HG03045 (cell line): ENCODE measurements at regions not wholly inside any gene's neighbourhood (a gene's known extent, or its start where the extent isn't known, plus 50 kb on each side); places are given as distances from the start of the nearest gene placed in this dataset.
A peak's percentile ranks its signal among the peaks of the same experiment; 100 is the strongest.
"Not testable (repeated sequence)": the region's sequence is repeated elsewhere in the genome, so short reads cannot be mapped to it uniquely, and the experiment has no call there.

Experiments
- ATAC-seq: cut with Tn5 transposase; IDR thresholded peaks from one replicate; pipeline ENCODE4 v1.9.1; 2021; ENCODE audit warnings: mild to moderate bottlenecking, moderate library complexity; ENCODE audit not compliant: unreplicated experiment

DNA sequence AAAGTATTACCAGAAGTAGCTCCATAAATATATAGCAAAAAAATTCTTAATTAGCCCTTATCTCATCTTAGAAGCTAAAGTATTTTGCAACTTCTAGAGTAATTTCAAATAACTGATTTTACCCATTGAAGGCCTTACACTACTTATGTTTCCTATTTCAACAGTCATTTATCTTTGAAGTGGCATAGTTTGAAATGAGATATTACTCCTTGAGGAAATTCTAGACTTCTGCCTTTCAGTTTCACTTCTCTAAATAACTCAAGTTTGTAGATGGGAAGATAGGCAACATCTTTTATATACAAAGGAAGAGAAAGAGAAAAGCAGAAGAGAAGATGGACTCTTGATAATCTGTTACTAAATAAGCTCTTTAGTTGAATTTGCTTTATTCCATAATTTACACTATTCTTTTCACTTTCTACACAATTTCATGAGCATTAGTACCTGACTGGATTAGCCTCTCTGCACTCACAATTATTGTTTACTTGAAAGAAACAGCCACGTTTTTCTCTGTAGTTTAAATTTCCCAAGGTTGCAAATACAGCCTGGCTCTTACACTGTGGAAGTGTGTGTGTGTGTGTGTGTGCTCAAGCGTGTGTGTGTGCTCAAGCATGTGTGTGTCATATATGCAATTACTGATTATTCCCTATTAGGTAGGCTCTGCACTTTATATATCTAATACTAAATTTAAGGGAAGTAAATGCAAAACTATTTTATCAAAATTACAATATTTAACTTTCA is 60.6 kb upstream of the EMB start:
- ATAC-seq = peak; percentile 86

DNA sequence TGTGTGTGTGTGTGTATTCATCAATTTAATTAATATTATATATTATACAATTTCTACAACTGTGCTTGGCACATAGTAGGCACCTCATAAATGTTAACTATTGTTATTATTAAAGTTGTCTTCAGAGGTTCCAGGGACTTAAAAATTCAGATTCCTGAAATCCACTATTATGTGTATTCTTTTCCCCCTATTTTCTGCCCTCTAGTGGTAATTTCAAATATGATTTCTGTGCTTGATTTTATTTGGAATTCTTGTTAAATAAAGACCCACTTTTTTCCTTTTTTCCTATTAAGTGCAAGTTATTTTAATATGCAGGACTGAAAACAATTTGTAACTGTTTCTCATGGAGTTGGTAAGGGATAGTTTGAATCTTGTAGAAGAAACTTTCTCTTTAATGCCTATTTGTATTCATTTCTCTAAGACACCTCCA is 72.0 kb upstream of the EMB start:
- not testable (repeated sequence) for ATAC-seq

DNA sequence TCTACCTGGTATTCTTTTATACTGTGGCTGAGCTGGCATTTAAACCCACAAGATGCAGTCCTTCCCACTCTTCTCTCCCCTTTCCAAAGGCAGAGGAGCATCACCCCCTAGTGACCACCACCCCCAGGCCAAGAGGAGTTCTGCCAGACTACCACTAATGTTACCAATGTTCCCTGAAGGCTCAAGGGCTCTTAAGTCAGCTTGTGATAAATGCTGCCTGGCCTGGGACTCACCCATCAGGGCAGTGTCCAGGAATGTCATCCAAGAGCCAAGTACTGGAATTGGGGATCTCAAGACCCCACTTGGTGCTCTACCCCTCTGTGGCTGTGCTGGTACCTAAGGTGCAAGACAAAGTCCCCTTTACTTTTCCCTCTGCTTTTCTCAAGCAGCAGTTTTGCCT is 80.0 kb upstream of the EMB start:
- not testable (repeated sequence) for ATAC-seq

DNA sequence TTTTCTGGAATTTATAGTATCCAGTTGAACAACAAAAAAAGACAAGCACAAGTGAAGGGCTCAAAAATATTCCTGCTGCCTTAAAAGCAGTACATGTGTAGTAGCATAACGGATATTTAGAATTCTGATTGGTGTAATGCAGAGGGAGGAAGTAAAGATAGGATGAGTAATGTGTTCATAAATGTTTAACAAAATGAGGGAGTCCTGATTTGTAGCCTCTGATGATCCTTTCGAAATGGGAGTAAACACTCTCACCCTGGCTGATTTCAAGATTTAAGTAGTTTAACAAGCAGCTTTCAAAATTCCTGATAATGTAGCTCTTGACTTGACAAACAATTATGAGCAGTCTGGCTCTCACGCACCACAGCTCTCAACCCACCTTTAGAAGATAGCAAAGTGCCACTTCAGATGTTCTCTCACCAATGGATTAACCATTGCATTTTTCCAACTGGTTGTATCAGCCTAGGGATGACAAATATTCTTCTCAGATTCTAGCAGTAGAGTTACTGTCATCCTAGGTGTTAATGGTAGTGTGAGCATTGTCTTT is 86.5 kb upstream of the EMB start:
- not testable (repeated sequence) for ATAC-seq

DNA sequence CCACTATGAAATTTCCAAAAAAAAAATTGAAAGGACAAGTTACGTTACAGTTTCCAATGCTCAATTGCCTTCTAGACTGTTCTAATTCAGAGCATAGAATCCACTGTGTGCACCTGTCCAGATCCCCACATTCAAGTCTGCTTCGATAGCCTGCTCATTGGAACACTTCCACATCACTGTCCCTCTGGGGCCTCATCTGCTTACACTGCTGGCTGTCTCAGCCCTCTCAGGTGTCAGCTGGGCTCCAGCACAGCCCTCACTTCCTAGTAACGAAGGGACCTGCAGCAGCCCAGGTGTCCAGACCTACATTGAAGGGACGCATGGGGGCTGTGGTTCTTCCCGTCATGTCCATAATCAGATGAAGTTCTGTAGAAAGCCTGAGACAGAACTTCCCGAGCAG is 94.3 kb upstream of the EMB start:
- no peak for ATAC-seq

DNA sequence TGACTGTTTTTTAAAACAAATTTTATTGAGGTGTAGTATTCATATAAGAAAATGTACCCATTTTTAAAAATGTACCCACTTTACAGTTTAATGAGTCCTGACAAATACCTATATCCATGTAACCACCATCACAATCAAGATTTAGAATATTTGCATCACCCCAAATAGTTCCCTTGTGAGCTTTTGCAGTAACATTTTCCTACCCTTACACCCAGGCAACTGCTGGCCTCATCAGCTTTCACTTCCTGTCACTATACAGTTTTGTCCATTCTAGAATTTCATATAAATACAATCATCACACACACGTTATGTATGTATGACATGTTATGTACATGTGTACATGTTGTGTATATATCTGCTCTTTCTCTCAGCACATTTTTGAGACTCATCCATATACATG is 96.4 kb upstream of the EMB start:
- not testable (repeated sequence) for ATAC-seq

DNA sequence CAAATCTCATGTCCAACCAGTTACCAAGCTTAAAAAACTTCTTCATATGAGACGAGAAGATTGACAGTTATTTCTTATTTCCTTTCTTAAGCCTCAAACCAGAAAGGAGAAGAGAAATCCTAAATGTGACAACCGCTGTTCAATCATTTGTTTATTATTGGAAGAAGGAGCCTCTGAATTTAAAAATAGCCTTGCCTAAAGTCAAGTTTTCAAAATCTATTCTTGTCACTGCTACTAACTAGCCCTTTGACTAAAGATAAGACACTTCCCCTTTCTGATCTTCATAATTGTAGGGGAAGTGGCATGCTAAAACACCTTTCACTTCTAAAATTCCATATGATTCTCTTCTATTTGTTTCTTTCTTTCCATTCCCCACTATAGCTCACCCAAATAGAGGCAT is 106.2 kb upstream of the EMB start:
- peak; percentile 50 for ATAC-seq

DNA sequence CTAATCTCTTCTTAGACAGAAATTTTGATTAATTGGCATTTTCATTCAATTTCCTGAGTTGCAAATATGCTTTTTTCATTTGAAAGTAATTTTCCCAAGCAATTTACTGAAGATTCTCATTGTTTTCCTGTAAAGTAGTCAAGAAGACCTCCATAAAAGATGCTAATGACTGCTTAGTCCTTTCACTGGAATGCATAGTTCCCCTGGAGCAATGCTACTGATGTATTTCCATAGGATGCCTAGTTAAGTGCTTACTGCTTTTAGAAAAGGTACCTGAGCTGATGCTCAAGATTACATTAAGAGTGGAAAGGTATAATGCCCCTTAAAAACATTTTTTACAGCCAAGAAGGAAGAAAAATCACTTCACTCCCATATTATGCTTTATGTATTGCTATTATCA is 109.2 kb upstream of the EMB start:
- no peak for ATAC-seq

DNA sequence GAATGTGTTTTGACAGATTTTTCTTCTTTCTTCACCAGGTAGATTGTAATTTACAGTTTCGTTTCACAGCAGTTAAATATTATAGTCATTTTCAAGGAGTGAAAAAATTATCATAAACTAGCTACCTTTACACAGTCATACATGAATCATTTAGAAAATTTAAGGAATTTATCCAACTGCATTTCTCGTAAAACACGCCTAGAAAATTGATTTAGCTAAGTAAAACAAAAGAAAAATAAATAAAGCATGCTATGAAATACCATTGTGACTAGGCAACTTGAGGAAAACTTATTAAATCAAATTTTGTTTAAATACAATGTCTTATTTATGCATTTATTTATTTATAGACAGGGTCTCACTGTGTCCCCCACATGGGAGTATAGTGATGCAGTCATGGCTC is 109.9 kb upstream of the EMB start:
- no peak for ATAC-seq

DNA sequence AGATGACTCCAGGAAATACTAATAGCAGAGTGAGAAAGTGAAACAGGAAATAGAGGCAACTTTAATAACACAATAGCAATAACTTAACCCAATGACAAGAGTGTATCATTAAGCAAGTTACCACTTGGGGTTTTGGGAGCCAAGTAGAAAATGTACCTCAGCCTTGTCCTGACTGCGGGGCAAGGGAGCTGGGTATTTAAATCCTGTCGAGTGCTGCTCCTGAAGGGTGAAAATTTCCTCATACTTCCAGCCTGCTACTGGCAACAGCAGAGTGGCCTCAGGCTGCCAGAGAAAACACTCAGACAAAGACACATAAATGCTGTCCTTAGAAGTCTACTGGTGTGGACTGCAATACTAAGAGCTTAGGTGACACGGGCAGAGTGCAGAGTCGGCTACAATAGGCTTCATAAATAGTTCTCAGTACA is 112.5 kb upstream of the EMB start:
- ATAC-seq = no peak

DNA sequence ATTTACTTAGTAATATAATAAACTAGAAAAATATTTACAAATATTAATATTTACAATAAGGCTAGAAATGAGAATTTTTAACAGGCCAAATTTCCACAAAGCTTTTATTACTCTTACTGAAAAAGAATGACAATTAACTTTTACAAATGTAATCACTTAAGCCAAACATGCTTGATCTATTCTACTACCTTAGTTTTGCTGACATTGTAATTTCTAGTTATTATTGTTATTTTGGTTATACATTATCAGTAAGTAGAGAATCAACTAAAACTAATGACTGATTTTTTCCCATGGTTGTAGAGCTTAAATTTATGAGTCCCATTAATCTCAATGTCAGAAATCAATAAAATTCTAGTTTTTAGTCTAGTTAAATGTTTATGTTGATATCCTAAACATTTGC is 107.8 kb upstream of the PARP8 start:
- not testable (repeated sequence) for ATAC-seq

DNA sequence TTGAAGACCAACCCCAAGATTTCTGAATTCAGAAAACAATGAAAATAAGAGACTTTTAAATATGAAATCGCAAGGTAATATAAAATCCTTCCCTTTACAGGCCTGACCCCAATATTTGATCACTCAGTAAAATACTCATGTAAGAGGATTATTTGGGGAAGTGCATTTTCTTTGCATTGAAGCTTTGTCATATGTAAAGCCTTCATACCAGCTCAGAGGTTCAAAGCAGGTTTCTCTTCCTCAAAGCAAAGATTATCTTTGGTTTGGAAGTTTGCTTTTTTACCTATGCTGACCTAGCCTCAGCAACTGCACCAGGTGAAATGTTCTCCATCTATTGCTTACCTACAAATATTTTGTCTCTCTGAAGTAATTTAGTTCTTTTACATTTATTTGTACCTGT is 106.5 kb upstream of the PARP8 start:
- ATAC-seq = no peak

DNA sequence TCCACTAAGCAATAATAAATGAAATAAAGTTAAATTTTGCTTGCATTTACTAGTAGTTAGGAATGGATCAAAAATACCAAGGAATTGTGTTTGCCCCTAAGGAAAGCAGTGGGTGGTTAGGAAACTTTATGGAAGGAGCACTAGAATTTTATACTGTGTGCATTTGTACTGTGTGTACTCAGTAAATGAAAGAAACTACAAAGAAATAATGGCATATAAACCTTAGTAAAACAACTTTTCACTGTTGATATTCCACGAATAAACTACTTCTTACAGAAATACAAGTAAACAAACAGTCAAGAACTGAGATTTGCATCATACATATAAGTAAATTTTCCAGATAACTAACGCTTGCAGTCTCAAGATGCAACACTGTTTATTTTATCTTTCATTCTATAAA is 103.7 kb upstream of the PARP8 start:
- no peak for ATAC-seq

DNA sequence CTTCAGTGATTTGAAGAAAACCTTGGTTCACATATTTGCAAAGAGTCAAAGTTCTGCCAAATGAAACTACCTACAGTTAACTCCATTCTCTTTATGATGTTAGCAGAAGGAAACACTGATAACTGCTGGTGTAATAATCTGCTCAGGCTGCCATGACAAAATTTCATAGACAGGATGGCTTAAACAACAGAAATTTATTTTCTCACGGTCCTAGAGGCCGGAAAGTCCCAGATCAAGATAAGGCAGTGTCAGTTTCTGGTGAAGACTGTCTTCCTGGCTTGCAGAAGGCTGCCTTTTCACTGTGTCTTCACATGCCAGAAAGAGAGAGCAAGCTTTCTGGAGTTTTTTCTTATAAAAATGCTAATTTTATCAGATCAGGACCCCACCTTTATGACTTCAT is 102.4 kb upstream of the PARP8 start:
- peak; percentile 83 for ATAC-seq

DNA sequence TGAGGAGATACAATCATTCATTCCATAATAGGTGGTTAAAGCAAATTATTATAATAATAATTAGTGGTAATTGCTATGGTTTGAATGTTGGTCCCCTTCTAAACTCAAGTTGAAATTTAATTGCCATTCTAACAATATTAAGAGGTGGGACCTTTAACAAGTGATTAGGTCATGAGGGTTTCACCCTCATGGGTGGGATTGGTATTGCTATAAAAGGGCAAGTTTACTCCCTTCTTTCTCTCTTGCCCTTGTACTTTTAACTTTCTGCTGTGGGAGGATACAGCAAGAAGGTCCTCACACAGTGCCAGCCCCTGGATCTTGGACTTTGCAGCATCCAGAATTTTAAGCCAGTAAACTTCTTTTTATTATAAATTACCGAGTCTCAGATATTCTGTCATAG is 101.9 kb upstream of the PARP8 start:
- no peak for ATAC-seq

DNA sequence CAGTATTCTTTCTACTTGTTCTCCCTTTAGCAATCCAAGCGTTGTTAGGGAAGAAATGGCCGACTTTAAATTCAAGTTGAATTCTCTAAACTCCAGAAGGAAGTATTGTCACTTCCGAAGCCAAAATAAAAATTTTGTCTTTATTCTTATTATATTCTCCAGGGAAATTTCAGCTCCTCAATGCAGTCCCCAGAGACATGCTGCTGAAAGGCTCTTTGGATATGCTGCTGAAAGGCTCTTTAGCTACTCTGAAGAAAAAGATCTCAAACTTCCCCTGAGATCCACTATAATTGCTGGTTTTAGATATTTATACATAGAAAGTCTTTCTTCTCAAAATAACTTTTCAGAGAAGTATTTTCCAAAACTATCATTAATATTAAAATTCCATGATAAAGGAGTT is 92.3 kb upstream of the PARP8 start:
- ATAC-seq = no peak

DNA sequence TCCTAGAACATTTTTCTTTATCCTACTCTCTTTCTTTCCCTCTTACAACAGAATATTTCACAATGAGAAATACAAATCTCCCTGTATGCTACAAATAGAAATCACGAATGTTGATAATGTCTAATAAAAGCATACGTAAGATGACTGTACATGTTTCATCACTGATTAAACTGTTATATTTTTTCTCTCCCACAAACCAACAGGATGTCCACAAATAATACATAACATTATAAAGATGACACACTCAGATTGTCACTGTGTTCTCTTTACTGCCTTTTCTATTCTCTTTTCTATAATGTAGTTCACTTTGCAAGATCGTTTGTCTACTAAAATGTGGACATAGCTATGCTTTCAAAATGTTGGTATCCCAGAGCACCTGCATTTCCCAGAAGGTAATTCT is 90.7 kb upstream of the PARP8 start:
- no peak for ATAC-seq

DNA sequence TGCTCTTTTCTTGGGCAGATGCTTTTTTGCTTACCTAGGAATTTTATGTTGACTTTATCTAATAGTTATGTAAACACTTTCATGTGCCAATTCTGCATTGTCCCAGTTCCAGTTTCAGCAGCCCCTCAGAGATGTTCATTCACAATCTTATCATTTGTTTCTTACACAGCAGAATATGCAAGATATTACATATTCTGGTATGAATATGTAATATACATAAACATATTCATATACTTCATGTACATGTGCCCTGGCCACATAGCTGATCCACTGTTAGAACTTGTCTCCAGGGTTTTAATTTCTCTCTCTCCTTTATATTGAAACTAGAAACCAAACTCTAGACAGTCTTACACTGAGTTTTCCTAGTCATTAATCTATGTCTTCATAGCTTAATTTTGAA is 90.2 kb upstream of the PARP8 start:
- ATAC-seq = no peak

DNA sequence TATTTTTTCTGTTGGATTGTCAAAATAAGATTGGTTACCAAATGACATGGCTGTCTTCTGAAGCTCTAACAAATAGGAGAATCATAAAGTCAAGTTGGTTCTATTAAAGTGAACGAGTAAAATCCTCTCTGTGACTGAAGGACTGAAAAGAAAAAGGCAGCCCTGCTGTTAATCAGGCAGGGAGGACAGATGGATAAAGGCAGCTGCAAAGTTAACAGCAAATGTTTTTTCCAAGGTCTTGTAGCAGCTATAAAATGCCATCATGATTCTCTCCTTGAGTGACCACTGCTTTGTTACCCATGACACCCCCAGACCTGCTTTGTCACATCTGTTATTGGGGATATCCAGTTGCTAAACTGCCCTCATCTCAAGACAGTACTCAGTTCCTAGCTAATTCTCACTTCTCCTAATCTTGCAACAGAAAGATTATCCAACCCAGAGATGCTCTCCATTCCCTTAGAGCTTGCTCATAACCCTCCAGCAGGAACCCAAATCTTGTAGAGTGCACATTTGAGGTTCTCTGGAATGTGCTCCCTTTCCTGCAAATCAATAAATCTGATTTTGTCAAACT is 89.7 kb upstream of the PARP8 start:
- ATAC-seq = no peak

DNA sequence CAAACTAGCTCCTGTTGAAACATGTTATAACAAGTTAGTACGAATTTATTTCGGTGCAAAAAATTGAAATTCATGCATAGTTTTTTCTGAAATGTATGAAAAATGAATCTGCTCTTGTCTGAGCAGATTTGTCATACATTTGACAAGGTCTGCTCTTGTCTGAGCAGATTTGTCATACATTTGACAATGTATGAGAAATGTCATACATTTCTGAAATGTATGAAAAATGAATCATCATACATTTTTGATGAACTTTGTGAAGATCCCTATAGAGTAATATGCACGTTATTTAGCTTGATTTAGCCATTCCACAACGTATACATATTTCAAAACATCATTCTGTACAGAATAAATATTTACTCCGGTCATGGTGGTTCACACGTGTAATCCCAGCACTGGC is 85.9 kb upstream of the PARP8 start:
- ATAC-seq = no peak

DNA sequence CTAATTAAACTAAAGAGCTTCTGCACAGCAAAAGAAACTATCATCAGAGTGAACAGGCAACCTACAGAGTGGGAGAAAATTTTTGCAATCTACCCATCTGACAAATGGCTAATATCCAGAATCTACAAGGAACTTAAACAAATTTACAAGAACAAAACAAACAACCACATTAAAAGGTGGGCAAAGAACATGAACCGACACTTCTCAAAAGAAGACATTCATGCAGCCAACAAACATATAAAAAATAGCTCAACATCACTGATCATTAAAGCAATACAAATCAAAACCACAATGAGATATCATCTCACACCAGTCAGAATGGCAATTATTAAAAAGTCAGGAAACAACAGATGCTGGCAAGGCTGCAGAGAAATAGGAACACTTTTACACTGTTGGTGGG is 84.6 kb upstream of the PARP8 start:
- not testable (repeated sequence) for ATAC-seq

DNA sequence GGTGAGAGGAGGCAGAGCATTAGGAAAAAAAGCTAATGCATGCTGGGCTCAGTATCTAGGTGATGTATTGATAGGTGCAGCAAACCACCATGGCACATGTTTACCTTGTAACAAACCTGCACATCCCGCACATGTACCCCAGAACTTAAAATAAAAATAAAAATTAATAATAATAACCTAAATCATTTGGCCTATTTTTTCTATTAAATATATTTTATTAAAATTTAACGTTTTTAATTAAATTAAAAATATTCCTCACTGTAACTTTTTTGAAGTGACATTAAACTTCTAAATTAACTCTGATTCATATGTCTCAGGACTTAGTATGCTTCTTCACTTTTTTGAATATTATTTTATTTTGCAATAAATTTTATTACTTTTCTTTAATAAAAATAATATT is 83.7 kb upstream of the PARP8 start:
- ATAC-seq = no peak

DNA sequence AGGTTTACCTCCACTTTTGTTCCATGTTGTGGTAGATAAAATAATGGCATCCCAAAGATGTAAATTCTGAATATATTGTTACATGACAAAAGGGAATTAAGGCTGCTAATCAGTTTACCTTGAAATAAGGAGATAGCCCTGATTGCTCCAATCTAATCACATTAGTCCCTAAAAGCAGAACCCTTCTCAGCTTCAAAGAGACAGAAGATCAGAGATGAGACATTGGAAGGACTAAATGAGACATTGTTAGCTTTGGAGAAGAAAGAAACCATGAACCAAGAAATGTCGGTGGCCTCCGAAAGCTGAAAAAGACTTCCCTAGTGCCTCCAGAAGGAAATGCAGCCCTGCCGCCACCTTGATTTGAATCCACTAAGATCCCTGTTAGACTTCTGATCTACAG is 82.8 kb upstream of the PARP8 start:
- no peak for ATAC-seq
